ENCODE measurements at regions not wholly inside any gene's neighbourhood (a gene's known extent, or its start where the extent isn't known, plus 50 kb on each side); places are given as distances from the start of the nearest gene placed in this dataset.

- TF ChIP-seq POLR2AphosphoS5 (IDR thresholded peaks at IDR 0.05; ENCODE audit: low read depth, low read length) (no peak), BACH1 (IDR thresholded peaks at IDR 0.05; ENCODE audit: low read length) (no peak), CBX8 (IDR thresholded peaks at IDR 0.05; ENCODE audit: borderline replicate concordance, low read depth, low read length) (no peak), EP300 (IDR thresholded peaks at IDR 0.05; ENCODE audit: borderline replicate concordance in 1 of 2, low read depth in 2 of 2, low read length in 2 of 2) (no peak), SIX5 (IDR thresholded peaks at IDR 0.05; ENCODE audit: low read depth, low read length) (no peak), POLR2A (IDR thresholded peaks at IDR 0.05; ENCODE audit: control extremely low read depth in 1 of 2, low read depth in 2 of 2, low read length in 2 of 2) (no peak), RAD21 (IDR thresholded peaks at IDR 0.05 in 1 of 2, conservative IDR thresholded peaks at IDR 0.05 in 1 of 2; ENCODE audit: low read depth in 2 of 2, low read length in 2 of 2) (no peak), EZH2 (IDR thresholded peaks at IDR 0.05; ENCODE audit: low read depth, low read length, severe bottlenecking) (no peak), KDM1A (IDR thresholded peaks at IDR 0.05; ENCODE audit: borderline replicate concordance, low read length) (no peak), JUND (IDR thresholded peaks at IDR 0.05; ENCODE audit: low read length) (no peak), CHD2 (IDR thresholded peaks at IDR 0.05; ENCODE audit: low read length) (no peak)
- TF ChIP-seq, protein P1, sequence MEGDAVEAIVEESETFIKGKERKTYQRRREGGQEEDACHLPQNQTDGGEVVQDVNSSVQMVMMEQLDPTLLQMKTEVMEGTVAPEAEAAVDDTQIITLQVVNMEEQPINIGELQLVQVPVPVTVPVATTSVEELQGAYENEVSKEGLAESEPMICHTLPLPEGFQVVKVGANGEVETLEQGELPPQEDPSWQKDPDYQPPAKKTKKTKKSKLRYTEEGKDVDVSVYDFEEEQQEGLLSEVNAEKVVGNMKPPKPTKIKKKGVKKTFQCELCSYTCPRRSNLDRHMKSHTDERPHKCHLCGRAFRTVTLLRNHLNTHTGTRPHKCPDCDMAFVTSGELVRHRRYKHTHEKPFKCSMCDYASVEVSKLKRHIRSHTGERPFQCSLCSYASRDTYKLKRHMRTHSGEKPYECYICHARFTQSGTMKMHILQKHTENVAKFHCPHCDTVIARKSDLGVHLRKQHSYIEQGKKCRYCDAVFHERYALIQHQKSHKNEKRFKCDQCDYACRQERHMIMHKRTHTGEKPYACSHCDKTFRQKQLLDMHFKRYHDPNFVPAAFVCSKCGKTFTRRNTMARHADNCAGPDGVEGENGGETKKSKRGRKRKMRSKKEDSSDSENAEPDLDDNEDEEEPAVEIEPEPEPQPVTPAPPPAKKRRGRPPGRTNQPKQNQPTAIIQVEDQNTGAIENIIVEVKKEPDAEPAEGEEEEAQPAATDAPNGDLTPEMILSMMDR (IDR thresholded peaks at IDR 0.05; ENCODE audit: control extremely low read depth in 1 of 3, insufficient read depth in 1 of 3, low read depth in 1 of 3, low read length in 3 of 3), result no peak
Measured at GRCh38 chr4:141371206-141371605, 150.5 kb downstream of the ZNF330 start.

All from H1 (cell line).